Smooth muscle cell (in vitro differentiated cells): ENCODE measurements at regions not wholly inside any gene's neighbourhood (a gene's known extent, or its start where the extent isn't known, plus 50 kb on each side); places are given as distances from the start of the nearest gene placed in this dataset.
"Not testable (repeated sequence)": the region's sequence is repeated elsewhere in the genome, so short reads cannot be mapped to it uniquely, and the experiment has no call there.

ENCODE experiments used
- DNase-seq: peaks from one replicate; lab custom pipeline; 2025; ENCODE audit not compliant: unreplicated experiment; lab: John Stamatoyannopoulos, UW
- H2AFZ ChIP-seq: fragments of 200-600 bp; sonication (generic); 2 replicates; pipeline ENCODE4 v1.6.0; 2016; ENCODE audit warnings: antibody characterized with exemption, low read depth, mild to moderate bottlenecking
- H3F3A ChIP-seq: fragments of 200-600 bp; sonication (generic); 2 replicates; pipeline ENCODE4 v1.6.0; 2017; ENCODE audit warnings: antibody characterized with exemption, low read depth
- H3K27ac ChIP-seq: fragments of 200-600 bp; sonication (generic); 2 replicates; pipeline ENCODE4 v1.5.1; 2016; ENCODE audit warnings: low read depth, mild to moderate bottlenecking
- H3K27me3 ChIP-seq: fragments of 200-600 bp; sonication (generic); 2 replicates; pipeline ENCODE4 v1.6.1; 2016; ENCODE audit warnings: low read depth, mild to moderate bottlenecking
- H3K36me3 ChIP-seq: fragments of 200-600 bp; sonication (generic); 2 replicates; pipeline ENCODE4 v1.5.1; 2016; ENCODE audit warnings: low read depth
- H3K4me1 ChIP-seq: fragments of 200-600 bp; sonication (generic); 2 replicates; pipeline ENCODE4 v1.5.1; 2016; ENCODE audit warnings: low read depth
- H3K4me2 ChIP-seq: fragments of 200-600 bp; sonication (generic); 2 replicates; pipeline ENCODE4 v1.6.0; 2016; ENCODE audit warnings: mild to moderate bottlenecking
- H3K4me3 ChIP-seq: fragments of 200-600 bp; sonication (generic); 2 replicates; pipeline ENCODE4 v1.5.1; 2016; ENCODE audit warnings: mild to moderate bottlenecking
- H3K79me2 ChIP-seq: fragments of 200-600 bp; sonication (generic); 2 replicates; pipeline ENCODE4 v1.6.0; 2016; ENCODE audit warnings: low read depth, mild to moderate bottlenecking
- H3K9ac ChIP-seq: fragments of 200-600 bp; sonication (generic); 2 replicates; pipeline ENCODE4 v1.6.0; 2016; ENCODE audit warnings: low read depth
- H3K9me3 ChIP-seq: fragments of 200-600 bp; sonication (generic); replicated peaks from 2 replicates; pipeline ENCODE4 v1.5.1; 2016; ENCODE audit warnings: low read depth
- H4K20me1 ChIP-seq: fragments of 200-600 bp; sonication (generic); 2 replicates; pipeline ENCODE4 v1.6.0; 2016; ENCODE audit warnings: low read depth
- WGBS: methylation state at CpG from one replicate; pipeline ENCODE4 v1.1.7; 2016; ENCODE audit warnings: low lambda C conversion rate; 5-methylcytosine and 5-hydroxymethylcytosine counted together
- TF ChIP-seq, protein P1 (sequence below): fragments of 200-600 bp; sonication (generic); IDR thresholded peaks from 2 replicates; pipeline ENCODE4 v1.5.1; 2017; ENCODE audit warnings: borderline replicate concordance, mild to moderate bottlenecking, antibody characterized with exemption; ENCODE audit not compliant: insufficient read depth, poor library complexity, severe bottlenecking

DNA sequence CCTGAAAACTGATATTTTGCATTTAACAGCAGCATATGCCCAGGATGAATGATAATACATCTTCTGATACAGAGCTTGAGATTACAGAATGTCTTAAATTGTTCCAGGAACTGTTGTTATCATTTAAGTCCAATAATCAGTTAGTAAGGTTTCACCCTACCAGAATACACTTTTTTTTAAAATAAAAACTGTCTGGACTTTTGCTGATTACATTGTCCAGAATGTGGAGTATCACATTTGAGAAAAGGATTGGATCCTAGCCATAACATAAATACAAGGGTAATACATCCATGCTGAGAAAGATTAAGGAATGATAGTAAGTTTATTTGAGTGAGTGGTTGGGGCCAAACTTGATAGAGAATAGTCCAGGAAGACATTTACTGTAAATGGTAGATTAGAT is 71.0 kb downstream of the SEPTIN7 start:
- peaks cover 35% of the 10 kb centered on the region for H4K20me1 ChIP-seq
- H3K4me1 ChIP-seq: no peaks in the 10 kb centered on the region
- H3K79me2 ChIP-seq: peaks cover 53% of the 10 kb centered on the region
- no peak overlapping the region for H3K27ac ChIP-seq
- H3K4me2 ChIP-seq: no peak overlapping the region
- H3K27me3 ChIP-seq: no peaks in the 10 kb centered on the region
- H3F3A ChIP-seq: peaks cover 4% of the 10 kb centered on the region
- H3K4me3 ChIP-seq: no peak overlapping the region
- TF ChIP-seq, protein P1, sequence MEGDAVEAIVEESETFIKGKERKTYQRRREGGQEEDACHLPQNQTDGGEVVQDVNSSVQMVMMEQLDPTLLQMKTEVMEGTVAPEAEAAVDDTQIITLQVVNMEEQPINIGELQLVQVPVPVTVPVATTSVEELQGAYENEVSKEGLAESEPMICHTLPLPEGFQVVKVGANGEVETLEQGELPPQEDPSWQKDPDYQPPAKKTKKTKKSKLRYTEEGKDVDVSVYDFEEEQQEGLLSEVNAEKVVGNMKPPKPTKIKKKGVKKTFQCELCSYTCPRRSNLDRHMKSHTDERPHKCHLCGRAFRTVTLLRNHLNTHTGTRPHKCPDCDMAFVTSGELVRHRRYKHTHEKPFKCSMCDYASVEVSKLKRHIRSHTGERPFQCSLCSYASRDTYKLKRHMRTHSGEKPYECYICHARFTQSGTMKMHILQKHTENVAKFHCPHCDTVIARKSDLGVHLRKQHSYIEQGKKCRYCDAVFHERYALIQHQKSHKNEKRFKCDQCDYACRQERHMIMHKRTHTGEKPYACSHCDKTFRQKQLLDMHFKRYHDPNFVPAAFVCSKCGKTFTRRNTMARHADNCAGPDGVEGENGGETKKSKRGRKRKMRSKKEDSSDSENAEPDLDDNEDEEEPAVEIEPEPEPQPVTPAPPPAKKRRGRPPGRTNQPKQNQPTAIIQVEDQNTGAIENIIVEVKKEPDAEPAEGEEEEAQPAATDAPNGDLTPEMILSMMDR: no peak
- H3K9me3 ChIP-seq: no peaks in the 10 kb centered on the region
- DNase-seq: no peak
- no peaks in the 10 kb centered on the region for H3K36me3 ChIP-seq
- no peak overlapping the region for H2AFZ ChIP-seq
- no peak overlapping the region for H3K9ac ChIP-seq

DNA sequence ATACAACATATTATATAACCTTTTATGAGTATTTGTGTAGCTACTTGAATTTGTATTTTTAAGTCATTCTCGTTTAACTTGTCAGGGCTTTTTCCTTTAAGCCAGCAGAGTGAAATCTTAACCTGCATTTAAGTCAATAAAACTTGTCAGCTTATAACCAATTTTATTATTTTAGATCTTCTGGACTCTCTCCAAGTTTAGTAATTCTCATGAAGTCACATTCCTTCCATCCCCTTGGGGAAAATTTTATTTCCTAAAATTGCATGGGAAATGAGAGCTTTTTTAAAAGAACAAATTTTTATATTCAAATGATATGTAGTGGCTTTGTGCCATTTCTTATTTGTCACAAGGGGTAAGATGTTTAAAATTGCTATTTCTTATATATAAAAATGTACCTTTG is 74.0 kb downstream of the SEPTIN7 start:
- WGBS: 72% methylated on average over 1 of the region's 1 CpG
- H3F3A ChIP-seq: peaks cover 4% of the 10 kb centered on the region
- peak overlapping the region; percentile 8 for H3K4me2 ChIP-seq
- no peak overlapping the region for H3K9ac ChIP-seq
- no peaks in the 10 kb centered on the region for H3K27me3 ChIP-seq
- peaks cover 27% of the 10 kb centered on the region for H3K79me2 ChIP-seq
- no peaks in the 10 kb centered on the region for H3K4me1 ChIP-seq
- no peak overlapping the region for H2AFZ ChIP-seq
- no peaks in the 10 kb centered on the region for H3K9me3 ChIP-seq
- H3K27ac ChIP-seq: peak overlapping the region; percentile 62
- DNase-seq: no peak
- TF ChIP-seq, protein P1: no peak
- no peak overlapping the region for H3K4me3 ChIP-seq
- H4K20me1 ChIP-seq: peaks cover 32% of the 10 kb centered on the region
- no peaks in the 10 kb centered on the region for H3K36me3 ChIP-seq

DNA sequence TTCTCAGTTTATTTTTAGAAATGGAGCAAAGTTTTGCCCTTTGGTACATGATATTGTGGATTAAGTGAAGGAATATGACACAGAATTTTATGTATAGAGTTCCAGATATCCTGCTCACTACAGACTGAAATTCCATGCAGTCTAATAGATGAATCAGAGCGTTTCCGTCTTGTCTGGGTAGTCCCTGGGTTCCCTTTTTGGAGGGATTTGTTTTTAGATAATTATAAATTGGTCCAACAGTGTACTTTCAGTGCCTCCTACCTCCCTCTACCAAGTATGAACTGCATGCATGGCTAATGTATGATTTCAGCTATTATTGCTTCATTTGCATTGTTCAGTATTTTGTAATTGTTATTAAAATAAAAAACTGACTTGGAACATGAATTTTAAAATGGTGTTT is 74.4 kb downstream of the SEPTIN7 start:
- Histone ChIP-seq H2AFZ (no peak overlapping the region), H3F3A (peaks cover 4% of the 10 kb centered on the region), H3K4me2 (peak overlapping the region; percentile 8), H3K79me2 (peaks cover 23% of the 10 kb centered on the region), H3K9me3 (no peaks in the 10 kb centered on the region), H3K36me3 (no peaks in the 10 kb centered on the region), H3K27me3 (no peaks in the 10 kb centered on the region), H3K4me1 (no peaks in the 10 kb centered on the region), H3K4me3 (no peak overlapping the region), H3K9ac (no peak overlapping the region), H3K27ac (peak overlapping the region; percentile 62), H4K20me1 (peaks cover 29% of the 10 kb centered on the region)
- TF ChIP-seq, protein P1: no peak
- 30% methylated on average over 2 of the region's 2 CpGs for WGBS
- DNase-seq: no peak

DNA sequence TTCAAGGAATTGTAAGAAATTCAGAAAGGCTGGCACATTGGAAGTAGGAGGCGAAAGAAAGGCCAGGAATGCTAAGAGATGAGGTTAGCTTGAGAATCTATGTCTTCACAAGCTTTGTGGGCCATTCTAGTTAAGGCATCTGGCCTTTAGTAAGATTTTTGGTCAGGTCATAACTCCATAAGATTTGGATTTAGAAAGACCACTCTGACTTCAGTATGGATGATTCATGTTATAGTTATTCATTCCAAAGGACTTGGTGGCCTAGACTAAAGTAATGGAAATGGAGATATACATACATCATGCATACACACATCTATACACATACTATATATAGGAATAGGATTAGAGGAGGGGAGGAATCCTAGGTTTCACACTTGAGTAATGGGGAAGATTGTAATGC is 77.5 kb downstream of the SEPTIN7 start:
- peaks cover 11% of the 10 kb centered on the region for H3K36me3 ChIP-seq
- H3K4me3 ChIP-seq: no peak overlapping the region
- peaks cover 18% of the 10 kb centered on the region for H3K79me2 ChIP-seq
- no peak overlapping the region for H3K9ac ChIP-seq
- WGBS: 68% methylated on average over 1 of the region's 1 CpG
- no peak for DNase-seq
- peaks cover 4% of the 10 kb centered on the region for H3F3A ChIP-seq
- no peaks in the 10 kb centered on the region for H3K27me3 ChIP-seq
- H3K4me1 ChIP-seq: no peaks in the 10 kb centered on the region
- TF ChIP-seq, protein P1: no peak
- peak overlapping the region; percentile 29 for H3K27ac ChIP-seq
- H4K20me1 ChIP-seq: peaks cover 6% of the 10 kb centered on the region
- no peaks in the 10 kb centered on the region for H3K9me3 ChIP-seq
- H2AFZ ChIP-seq: no peak overlapping the region
- peak overlapping the region; percentile 54 for H3K4me2 ChIP-seq

DNA sequence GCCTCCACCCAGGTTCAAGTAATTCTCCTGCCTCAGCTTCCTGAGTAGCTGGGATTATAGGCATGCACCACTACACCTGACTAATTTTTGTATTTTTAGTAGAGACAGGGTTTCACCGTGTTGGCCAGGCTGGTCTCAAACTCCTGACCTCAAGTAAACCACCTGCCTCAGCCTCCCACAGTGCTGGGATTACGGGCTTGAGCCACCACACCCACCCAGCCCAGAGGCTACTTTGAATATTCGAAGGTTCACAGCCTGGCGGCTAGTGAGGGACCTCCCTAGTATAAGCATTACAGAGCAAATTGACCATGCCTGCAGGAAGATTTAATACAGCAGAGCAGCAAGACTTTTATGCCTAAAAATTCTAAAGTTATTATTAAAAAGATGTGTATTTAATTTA is 86.6 kb downstream of the SEPTIN7 start:
- not testable (repeated sequence) for H3K27me3 ChIP-seq, H3K4me1 ChIP-seq, H2AFZ ChIP-seq, H4K20me1 ChIP-seq, H3K27ac ChIP-seq, H3K4me3 ChIP-seq, H3K9me3 ChIP-seq, H3K9ac ChIP-seq, DNase-seq, H3K4me2 ChIP-seq, H3F3A ChIP-seq
- 75% methylated on average over 4 of the region's 4 CpGs for WGBS
- Histone ChIP-seq H3K79me2 (peaks cover 15% of the 10 kb centered on the region), H3K36me3 (peaks cover 19% of the 10 kb centered on the region)
